MM.1S (cell line): ENCODE measurements at regions not wholly inside any gene's neighbourhood (a gene's known extent, or its start where the extent isn't known, plus 50 kb on each side); places are given as distances from the start of the nearest gene placed in this dataset.

Source experiments
- EZH2 ChIP-seq: fragments of 300-600 bp; sonication (generic); optimal IDR thresholded peaks from 2 replicates; pipeline ENCODE3; 2017; ENCODE audit warnings: low read depth, mild to moderate bottlenecking, antibody characterized with exemption, low read length, mixed read lengths
- EZH2phosphoT487 ChIP-seq: fragments of 300-600 bp; sonication (generic); IDR thresholded peaks from 2 replicates; pipeline ENCODE4 v1.6.1; 2018; ENCODE audit warnings: antibody characterized with exemption, low read length
- TF ChIP-seq, protein P1 (sequence below): fragments of 300-600 bp; sonication (generic); IDR thresholded peaks from 2 replicates; pipeline ENCODE4 v1.5.1; 2016; ENCODE audit warnings: antibody characterized with exemption, low read length, mixed read lengths

DNA sequence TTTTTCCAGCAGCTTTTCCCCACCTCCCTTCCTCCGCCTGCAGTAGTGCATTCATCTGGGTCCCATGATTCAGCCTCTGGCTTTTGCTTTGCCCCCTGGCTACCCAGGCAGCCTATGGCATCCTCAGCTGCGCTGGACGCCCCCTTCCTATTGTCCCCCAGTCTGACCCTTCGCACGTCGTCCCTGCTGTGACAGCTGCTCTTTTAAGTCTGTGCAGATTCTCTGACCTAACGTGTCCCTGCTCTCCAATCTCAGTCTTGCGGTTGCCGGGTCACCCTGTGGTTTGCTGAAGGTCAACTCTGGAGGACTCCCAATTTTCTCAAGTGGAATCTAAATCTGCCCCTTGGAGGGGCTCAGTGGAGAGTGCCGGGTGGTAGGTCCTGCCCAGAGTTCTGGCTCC lies 294.3 kb downstream of the CDC5L start:
- no peak for TF ChIP-seq EZH2
- TF ChIP-seq, protein P1, sequence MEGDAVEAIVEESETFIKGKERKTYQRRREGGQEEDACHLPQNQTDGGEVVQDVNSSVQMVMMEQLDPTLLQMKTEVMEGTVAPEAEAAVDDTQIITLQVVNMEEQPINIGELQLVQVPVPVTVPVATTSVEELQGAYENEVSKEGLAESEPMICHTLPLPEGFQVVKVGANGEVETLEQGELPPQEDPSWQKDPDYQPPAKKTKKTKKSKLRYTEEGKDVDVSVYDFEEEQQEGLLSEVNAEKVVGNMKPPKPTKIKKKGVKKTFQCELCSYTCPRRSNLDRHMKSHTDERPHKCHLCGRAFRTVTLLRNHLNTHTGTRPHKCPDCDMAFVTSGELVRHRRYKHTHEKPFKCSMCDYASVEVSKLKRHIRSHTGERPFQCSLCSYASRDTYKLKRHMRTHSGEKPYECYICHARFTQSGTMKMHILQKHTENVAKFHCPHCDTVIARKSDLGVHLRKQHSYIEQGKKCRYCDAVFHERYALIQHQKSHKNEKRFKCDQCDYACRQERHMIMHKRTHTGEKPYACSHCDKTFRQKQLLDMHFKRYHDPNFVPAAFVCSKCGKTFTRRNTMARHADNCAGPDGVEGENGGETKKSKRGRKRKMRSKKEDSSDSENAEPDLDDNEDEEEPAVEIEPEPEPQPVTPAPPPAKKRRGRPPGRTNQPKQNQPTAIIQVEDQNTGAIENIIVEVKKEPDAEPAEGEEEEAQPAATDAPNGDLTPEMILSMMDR = no peak
- no peak for TF ChIP-seq EZH2phosphoT487
